HEK293T (cell line): ENCODE measurements at regions not wholly inside any gene's neighbourhood (a gene's known extent, or its start where the extent isn't known, plus 50 kb on each side); places are given as distances from the start of the nearest gene placed in this dataset.

Source experiments
- ELF4 ChIP-seq: fragments of 450-650 bp; IDR thresholded peaks from 2 replicates; pipeline ENCODE4 v1.6.1; 2017; ENCODE audit warnings: antibody characterized with exemption
- HDGF ChIP-seq: fragments of 450-650 bp; IDR thresholded peaks from 2 replicates; pipeline ENCODE4 v1.6.1; 2017; ENCODE audit warnings: antibody characterized with exemption, borderline replicate concordance

GRCh38 chr6:56899753-56900152 lies 55.2 kb upstream of the BEND6 start:
- TF ChIP-seq HDGF (no peak), ELF4 (no peak)
